GM12878 (cell line): ENCODE measurements at regions not wholly inside any gene's neighbourhood (a gene's known extent, or its start where the extent isn't known, plus 50 kb on each side); places are given as distances from the start of the nearest gene placed in this dataset.

Experiments used
- ATAC-seq: fragments of 200-7000 bp; cut with Tn5 transposase; 3 replicates; pipeline ENCODE4 v1.9.1; 2020; ENCODE audit warnings: mild to moderate bottlenecking, moderate library complexity
- BruUV-seq: library from RNA; stranded (reverse); fragments of 400-500 nt; replicated peaks from 2 replicates; lab custom pipeline; 2021; lab: Mats Ljungman, UMichigan
- CTCF ChIA-PET: fragments of 300-600 bp; sonication (Branson Sonifier 250); formaldehyde crosslinking; extraction: SDS; loops from one replicate; lab custom pipeline; 2021; ENCODE audit warnings: inconsistent platforms; lab: Yijun Ruan, JAX
- POLR2A ChIA-PET: fragments of 350-600 bp; formaldehyde crosslinking; extraction: SDS; loops from one replicate; lab custom pipeline; 2021; ENCODE audit warnings: inconsistent platforms; lab: Charles Lee
- RAD21 ChIA-PET: fragments of 300-600 bp; sonication (Branson Sonifier 250); formaldehyde crosslinking; loops from one replicate; lab custom pipeline; 2023; ENCODE audit warnings: antibody characterized with exemption; ENCODE audit not compliant: unreplicated experiment; lab: Charles Lee
- SMC1A ChIA-PET: fragments of 300-600 bp; sonication (Branson Sonifier 250); formaldehyde crosslinking; loops from one replicate; lab custom pipeline; 2023; ENCODE audit not compliant: unreplicated experiment, uncharacterized antibody; lab: Charles Lee
- DNase-seq: peaks from one replicate; pipeline ENCODE4 v3.0.0-alpha.2; 2011; ENCODE audit warnings: low read depth, low spot score
- FAIRE-seq: peaks from 3 replicates; lab custom pipeline; 2011; peaks lifted over from hg19 to GRCh38; lab: Jason Lieb, UNC
- H2AFZ ChIP-seq: 2 replicates; pipeline ENCODE4 v1.6.0; 2011; ENCODE audit warnings: low read depth, low read length, control low read depth; ENCODE audit not compliant: control insufficient read depth
- H3K27ac ChIP-seq: 2 replicates; pipeline ENCODE4 v1.5.1; 2011; ENCODE audit warnings: control low read depth; ENCODE audit not compliant: control insufficient read depth, insufficient read depth
- H3K27me3 ChIP-seq, 2 experiments: replicated peaks in 1 of 2; 2 replicates each; pipeline versions ENCODE4 v1.6.0 to v1.6.1; 2011; ENCODE audit warnings: low read length in 1 of 2; ENCODE audit not compliant: control insufficient read depth in 2 of 2, insufficient read depth in 2 of 2
- H3K36me3 ChIP-seq, 2 experiments: 2 replicates each; pipeline ENCODE4 v1.5.1; 2011; ENCODE audit warnings: low read length in 1 of 2; ENCODE audit not compliant: control insufficient read depth in 2 of 2, insufficient read depth in 2 of 2
- H3K4me1 ChIP-seq: 2 replicates; pipeline ENCODE4 v1.6.1; 2011; ENCODE audit warnings: mild to moderate bottlenecking, low read length, moderate library complexity, mixed read lengths; ENCODE audit not compliant: control insufficient read depth, insufficient read depth
- H3K4me2 ChIP-seq: 2 replicates; pipeline ENCODE4 v1.6.0; 2011; ENCODE audit warnings: control low read depth; ENCODE audit not compliant: control insufficient read depth, insufficient read depth
- H3K4me3 ChIP-seq: fragments of 200-600 bp; sonication (generic); 2 replicates; pipeline ENCODE4 v1.5.1; 2016
- H3K79me2 ChIP-seq: 2 replicates; pipeline ENCODE4 v1.6.0; 2011; ENCODE audit warnings: low read length; ENCODE audit not compliant: control insufficient read depth, insufficient read depth
- H3K9ac ChIP-seq: 2 replicates; pipeline ENCODE4 v1.8.0; 2011; ENCODE audit warnings: low read length, control low read depth, mixed read lengths; ENCODE audit not compliant: control insufficient read depth, insufficient read depth
- H3K9me3 ChIP-seq: replicated peaks from 3 replicates; pipeline ENCODE4 v1.5.1; 2011; ENCODE audit warnings: mild to moderate bottlenecking, low read length; ENCODE audit not compliant: control insufficient read depth, insufficient read depth
- H4K20me1 ChIP-seq: 2 replicates; pipeline ENCODE4 v1.6.0; 2011; ENCODE audit not compliant: control insufficient read depth, insufficient read depth
- ATF3 ChIP-seq: IDR thresholded peaks from 2 replicates; pipeline ENCODE4 v1.6.1; 2011; ENCODE audit warnings: low read depth, mild to moderate bottlenecking, low read length, moderate library complexity, borderline replicate concordance; ENCODE audit errors: extremely low read depth
- E2F4 ChIP-seq: IDR thresholded peaks from 2 replicates; pipeline ENCODE4 v1.6.1; 2012; ENCODE audit warnings: low read depth, low read length, improper control_type of control experiment
- GABPA ChIP-seq: IDR thresholded peaks from 2 replicates; pipeline ENCODE4 v1.6.1; 2014; ENCODE audit warnings: antibody characterized with exemption, low read depth, mild to moderate bottlenecking, inconsistent platforms
- HDAC6 ChIP-seq: fragments of 200-600 bp; sonication (generic); IDR thresholded peaks from one replicate; pipeline ENCODE4 v1.8.0; 2017; ENCODE audit warnings: antibody characterized with exemption; ENCODE audit not compliant: unreplicated experiment
- IKZF1 ChIP-seq: fragments of 450-650 bp; conservative IDR thresholded peaks from 2 replicates; pipeline ENCODE4 v1.6.1; 2017; ENCODE audit warnings: antibody characterized with exemption, mild to moderate bottlenecking
- KDM1A ChIP-seq: fragments of 200-600 bp; sonication (generic); IDR thresholded peaks from 2 replicates; pipeline ENCODE4 v1.6.1; 2016; ENCODE audit warnings: borderline replicate concordance
- MEF2A ChIP-seq: IDR thresholded peaks from 2 replicates; pipeline ENCODE4 v1.6.1; 2011; ENCODE audit warnings: low read depth, mild to moderate bottlenecking, low read length, moderate library complexity; ENCODE audit not compliant: insufficient read depth
- SMARCA5 ChIP-seq: fragments of 450-650 bp; IDR thresholded peaks from 2 replicates; pipeline ENCODE4 v1.6.1; 2017; ENCODE audit warnings: mild to moderate bottlenecking
- USF1 ChIP-seq: IDR thresholded peaks from 2 replicates; pipeline ENCODE4 v1.6.1; 2011; ENCODE audit warnings: borderline replicate concordance, low read depth, mild to moderate bottlenecking, moderate library complexity, mixed read lengths, low read length; ENCODE audit not compliant: insufficient read depth; ENCODE audit errors: extremely low read length
- ZZZ3 ChIP-seq: IDR thresholded peaks from 2 replicates; pipeline ENCODE4 v1.6.1; 2011; ENCODE audit warnings: low read depth; ENCODE audit not compliant: control insufficient read depth, insufficient read length
- WGBS: methylation state at CpG from one replicate; pipeline ENCODE4 v1.1.6; 2016; ENCODE audit warnings: low lambda C conversion rate; ENCODE audit not compliant: insufficient replicate concordance, insufficient coverage; ENCODE audit errors: missing lambda C conversion rate; 5-methylcytosine and 5-hydroxymethylcytosine counted together
- in situ Hi-C: fragments of 300-500 bp; cut with MboI; formaldehyde crosslinking; loops from 9 replicates; pipeline ENCODE4 v1.14.3; 2018; ENCODE audit warnings: mixed read lengths
- intact Hi-C: fragments of 100-400 bp; cut with micrococcal nuclease; formaldehyde crosslinking; loops from one replicate; pipeline ENCODE4 v1.14.2; 2022; ENCODE audit not compliant: unreplicated experiment

GRCh38 chr1:222953585-222953984 lies 138.7 kb downstream of the DISP1 start:
- no peak for DNase-seq
- Histone ChIP-seq H2AFZ (no peak overlapping the region), H3K9me3 (no peaks in the 10 kb centered on the region), H3K27me3 (no peaks in the 10 kb centered on the region), H3K9ac (no peak overlapping the region), H3K4me3 (no peak overlapping the region), H3K79me2 (no peaks in the 10 kb centered on the region), H3K4me2 (no peak overlapping the region), H4K20me1 (no peaks in the 10 kb centered on the region), H3K36me3 (no peaks in the 10 kb centered on the region), H3K4me1 (no peaks in the 10 kb centered on the region), H3K27ac (no peak overlapping the region)
- 9% methylated on average over 1 of the region's 1 CpG for WGBS
- FAIRE-seq = no peak
- POLR2A ChIA-PET = no interaction called here
- no TSS peak for BruUV-seq
- in situ Hi-C loops = no loop called here
- CTCF ChIA-PET = interaction anchor here (1.1 kb wide), 1 partner anchor 38 kb away, joined by 3 read pairs; no protein-coding TSS in a partner anchor
- intact Hi-C loops = no loop called here
- no peak for TF ChIP-seq IKZF1
- TF ChIP-seq ZZZ3 = no peak
- no peak for TF ChIP-seq USF1
- no peak for TF ChIP-seq MEF2A
- no peak for TF ChIP-seq SMARCA5
- TF ChIP-seq GABPA = no peak
- no peak for TF ChIP-seq E2F4
- TF ChIP-seq KDM1A = no peak
- no peak for TF ChIP-seq ATF3
- no peak for TF ChIP-seq HDAC6
- RAD21 ChIA-PET = no interaction called here
- no peak for ATAC-seq
- SMC1A ChIA-PET = interaction anchor here (0.6 to 0.7 kb wide), 2 partner anchors 128 to 1271 kb away, joined by 3 read pairs; no protein-coding TSS in a partner anchor
